Gastrocnemius medialis (tissue), 4 donors: ENCODE measurements at regions not wholly inside any gene's neighbourhood (a gene's known extent, or its start where the extent isn't known, plus 50 kb on each side); places are given as distances from the start of the nearest gene placed in this dataset.

Experiments used
- ATAC-seq, 2 donors: fragments of 150-250 bp; one replicate each; pipeline ENCODE4 v1.9.1; 2016
- DNase-seq, 2 donors: peaks; one replicate each; pipeline ENCODE4 v3.0.0-alpha.2; 2019
- H3K27ac ChIP-seq, 4 donors: fragments of 200-600 bp; sonication (generic); 1 replicate in 1 of 4; 2 replicates in 3 of 4; pipeline ENCODE4 v1.5.1; 2016 to 2018; ENCODE audit warnings: mild to moderate bottlenecking in 2 of 4, moderate library complexity in 1 of 4
- H3K27me3 ChIP-seq, 3 donors: fragments of 200-600 bp; sonication (generic) in 2 of 3; 1 replicate in 1 of 3; 2 replicates in 2 of 3; pipeline versions ENCODE4 v1.5.1 to v1.6.0; 2016 to 2019; ENCODE audit warnings: mild to moderate bottlenecking in 1 of 3, moderate library complexity in 1 of 3
- H3K36me3 ChIP-seq, 2 donors: fragments of 200-600 bp; sonication (generic) in 1 of 2; one replicate each; pipeline ENCODE4 v1.5.1; 2017 to 2018
- H3K4me1 ChIP-seq, 2 donors: fragments of 200-600 bp; sonication (generic) in 1 of 2; one replicate each; pipeline ENCODE4 v1.5.1; 2016 to 2017; ENCODE audit warnings: mild to moderate bottlenecking in 2 of 2
- H3K4me3 ChIP-seq, 4 donors: fragments of 200-600 bp; sonication (generic) in 3 of 4; 1 replicate in 1 of 4; 2 replicates in 3 of 4; pipeline ENCODE4 v1.5.1; 2016 to 2019; ENCODE audit warnings: mild to moderate bottlenecking in 2 of 4
- H3K9me3 ChIP-seq, 3 donors: fragments of 200-600 bp; sonication (generic) in 2 of 3; 1 replicate in 1 of 3; 2 replicates in 2 of 3; pipeline ENCODE4 v1.5.1; 2016 to 2019
- CTCF ChIP-seq, 5 experiments: fragments of 450-650 bp in 3 of 5; fragments of 200-600 bp in 2 of 5; sonication (generic) in 2 of 5; IDR thresholded peaks in 4 of 5; conservative IDR thresholded peaks in 1 of 5; 1 replicate in 4 of 5; 2 replicates in 1 of 5; pipeline ENCODE4 v1.5.1; 2016 to 2019; ENCODE audit warnings: antibody characterized with exemption in 5 of 5, mild to moderate bottlenecking in 3 of 5, moderate library complexity in 3 of 5
- POLR2A ChIP-seq, 2 donors: fragments of 450-650 bp; IDR thresholded peaks; one replicate each; pipeline ENCODE4 v1.6.1; 2017; ENCODE audit warnings: antibody characterized with exemption in 2 of 2, mild to moderate bottlenecking in 2 of 2, moderate library complexity in 2 of 2
- in situ Hi-C, 4 donors: fragments of 200-750 bp; cut with MboI; loops; one replicate each; pipeline versions ENCODE4 v1.15.0 to v1.8.0; 2017; ENCODE audit warnings: low sequenced_read_pairs in 4 of 4
- intact Hi-C: fragments of 100-400 bp; cut with DNase I; formaldehyde crosslinking; loops from one replicate; pipeline ENCODE4 v1.15.1; 2023; ENCODE audit warnings: low total_unique reads

GRCh38 chr14:84998216-84998615, 531.7 kb upstream of the FLRT2 start:
- no peak for ATAC-seq
- in situ Hi-C loops, result no loop called here
- Histone ChIP-seq H3K4me1 (no peaks in the 10 kb centered on the region), H3K27me3 (no peaks in the 10 kb centered on the region), H3K36me3 (no peaks in the 10 kb centered on the region), H3K9me3 (no peaks in the 10 kb centered on the region), H3K27ac (no peak overlapping the region), H3K4me3 (no peak overlapping the region)
- DNase-seq, result no peak
- intact Hi-C loops, result no loop called here
- TF ChIP-seq POLR2A (IDR thresholded peaks at IDR 0.05), result no peak
- TF ChIP-seq CTCF (IDR thresholded peaks at IDR 0.05 in 4 of 5, conservative IDR thresholded peaks at IDR 0.05 in 1 of 5), result no peak

- no peak for ATAC-seq
- H3K9me3 ChIP-seq, result no peaks in the 10 kb centered on the region
- H3K4me1 ChIP-seq, result no peaks in the 10 kb centered on the region
- DNase-seq, result no peak
- H3K36me3 ChIP-seq, result no peaks in the 10 kb centered on the region
- no peak overlapping the region for H3K27ac ChIP-seq
- intact Hi-C loops, result no loop called here
- H3K4me3 ChIP-seq, result no peak overlapping the region
- no peaks in the 10 kb centered on the region for H3K27me3 ChIP-seq
- in situ Hi-C loops, result no loop called here
- TF ChIP-seq CTCF (IDR thresholded peaks at IDR 0.05 in 4 of 5, conservative IDR thresholded peaks at IDR 0.05 in 1 of 5) (no peak), POLR2A (IDR thresholded peaks at IDR 0.05) (no peak)
Observed at GRCh38 chr14:85002846-85003245, 527.1 kb upstream of the FLRT2 start.

GRCh38 chr14:85003805-85004204, 526.1 kb upstream of the FLRT2 start:
- no peak overlapping the region for H3K27ac ChIP-seq
- ATAC-seq (no peak), DNase-seq (no peak)
- H3K4me3 ChIP-seq, result no peak overlapping the region
- H3K36me3 ChIP-seq, result no peaks in the 10 kb centered on the region
- intact Hi-C loops (no loop called here), in situ Hi-C loops (no loop called here)
- no peaks in the 10 kb centered on the region for H3K27me3 ChIP-seq
- H3K9me3 ChIP-seq, result no peaks in the 10 kb centered on the region
- TF ChIP-seq CTCF (IDR thresholded peaks at IDR 0.05 in 4 of 5, conservative IDR thresholded peaks at IDR 0.05 in 1 of 5) (no peak), POLR2A (IDR thresholded peaks at IDR 0.05) (no peak)
- no peaks in the 10 kb centered on the region for H3K4me1 ChIP-seq

DNA sequence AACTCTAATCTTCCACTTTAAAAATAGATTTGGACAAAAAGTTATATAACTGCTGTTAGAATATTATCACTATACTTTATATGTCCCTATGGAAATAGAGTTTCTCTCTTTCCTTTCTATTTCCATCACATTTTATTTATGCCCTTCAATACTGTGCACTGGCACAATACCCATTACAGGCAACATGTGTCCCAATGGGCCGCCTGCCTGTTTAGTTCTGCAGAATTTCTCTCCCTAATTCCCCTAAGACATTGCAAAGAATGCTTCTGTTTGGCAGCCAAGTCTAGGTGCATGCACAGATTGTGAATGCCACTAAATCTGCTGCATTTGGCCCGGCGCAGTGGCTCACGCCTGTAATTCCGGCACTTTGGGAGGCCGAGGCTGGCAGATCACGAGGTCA, 520.4 kb upstream of the FLRT2 start:
- in situ Hi-C loops, result no loop called here
- DNase-seq, result no peak
- no peak for ATAC-seq

More for the DNA sequence above, 520.4 kb upstream of the FLRT2 start:
- Histone ChIP-seq H3K27ac (no peak overlapping the region), H3K36me3 (no peaks in the 10 kb centered on the region), H3K27me3 (no peaks in the 10 kb centered on the region), H3K9me3 (no peaks in the 10 kb centered on the region), H3K4me1 (no peaks in the 10 kb centered on the region), H3K4me3 (no peak overlapping the region)
- TF ChIP-seq POLR2A (IDR thresholded peaks at IDR 0.05) (no peak), CTCF (IDR thresholded peaks at IDR 0.05 in 4 of 5, conservative IDR thresholded peaks at IDR 0.05 in 1 of 5) (no peak)
- intact Hi-C loops, result no loop called here
